ENCODE measurements at regions not wholly inside any gene's neighbourhood (a gene's known extent, or its start where the extent isn't known, plus 50 kb on each side); places are given as distances from the start of the nearest gene placed in this dataset.

- TF ChIP-seq, protein P1, sequence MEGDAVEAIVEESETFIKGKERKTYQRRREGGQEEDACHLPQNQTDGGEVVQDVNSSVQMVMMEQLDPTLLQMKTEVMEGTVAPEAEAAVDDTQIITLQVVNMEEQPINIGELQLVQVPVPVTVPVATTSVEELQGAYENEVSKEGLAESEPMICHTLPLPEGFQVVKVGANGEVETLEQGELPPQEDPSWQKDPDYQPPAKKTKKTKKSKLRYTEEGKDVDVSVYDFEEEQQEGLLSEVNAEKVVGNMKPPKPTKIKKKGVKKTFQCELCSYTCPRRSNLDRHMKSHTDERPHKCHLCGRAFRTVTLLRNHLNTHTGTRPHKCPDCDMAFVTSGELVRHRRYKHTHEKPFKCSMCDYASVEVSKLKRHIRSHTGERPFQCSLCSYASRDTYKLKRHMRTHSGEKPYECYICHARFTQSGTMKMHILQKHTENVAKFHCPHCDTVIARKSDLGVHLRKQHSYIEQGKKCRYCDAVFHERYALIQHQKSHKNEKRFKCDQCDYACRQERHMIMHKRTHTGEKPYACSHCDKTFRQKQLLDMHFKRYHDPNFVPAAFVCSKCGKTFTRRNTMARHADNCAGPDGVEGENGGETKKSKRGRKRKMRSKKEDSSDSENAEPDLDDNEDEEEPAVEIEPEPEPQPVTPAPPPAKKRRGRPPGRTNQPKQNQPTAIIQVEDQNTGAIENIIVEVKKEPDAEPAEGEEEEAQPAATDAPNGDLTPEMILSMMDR (IDR thresholded peaks at IDR 0.05), result no peak
- TF ChIP-seq POLR2A (IDR thresholded peaks at IDR 0.05), result no peak
Measured at GRCh38 chr2:120945091-120945490, 209.4 kb downstream of the GLI2 start.
